Astrocyte of the hippocampus (primary cell): ENCODE measurements at regions not wholly inside any gene's neighbourhood (a gene's known extent, or its start where the extent isn't known, plus 50 kb on each side); places are given as distances from the start of the nearest gene placed in this dataset.
"Not testable (repeated sequence)": the region's sequence is repeated elsewhere in the genome, so short reads cannot be mapped to it uniquely, and the experiment has no call there.

Source experiments
- DNase-seq: peaks from one replicate; pipeline ENCODE4 v3.0.0; 2011; ENCODE audit warnings: low read depth, low spot score

DNA sequence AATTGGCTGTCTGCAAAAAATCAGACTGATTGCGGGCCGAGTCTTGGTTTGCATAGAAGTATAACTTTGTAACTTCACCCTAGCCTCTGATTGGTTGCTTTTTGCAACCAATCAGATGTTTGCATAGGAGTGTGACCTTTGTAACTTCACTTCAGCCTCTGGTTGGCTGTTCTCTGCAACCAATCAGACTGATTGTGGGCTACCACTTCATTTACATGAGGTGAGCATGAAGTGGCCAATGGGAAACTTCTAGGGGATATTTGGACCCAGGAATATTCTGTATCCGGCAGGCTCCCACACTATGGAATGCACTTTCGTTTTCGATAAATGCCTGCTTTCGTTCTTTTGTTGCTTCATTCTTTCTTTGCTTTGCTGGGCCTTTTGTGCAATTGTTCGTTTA, 667.7 kb downstream of the FAM133A start:
- not testable (repeated sequence) for DNase-seq

DNA sequence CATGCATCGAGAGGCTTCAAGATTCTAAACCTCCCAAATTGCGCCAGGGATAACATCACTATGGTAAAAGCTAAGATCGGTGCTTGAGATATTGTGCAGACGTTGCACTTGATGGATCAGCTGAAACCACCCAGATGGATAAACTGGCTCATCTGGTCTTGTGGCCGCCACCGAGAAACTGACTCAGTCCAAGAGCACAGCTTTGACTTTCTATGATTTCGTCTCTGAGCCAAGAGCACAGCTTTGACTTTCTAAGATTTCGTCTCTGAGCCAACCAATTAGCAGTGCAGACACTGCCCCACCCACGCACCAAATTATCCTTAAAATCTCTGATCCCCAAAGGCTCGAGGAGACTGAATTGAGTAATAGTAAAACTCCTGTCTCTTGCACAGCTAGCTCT, 687.2 kb downstream of the FAM133A start:
- DNase-seq, result no peak

DNA sequence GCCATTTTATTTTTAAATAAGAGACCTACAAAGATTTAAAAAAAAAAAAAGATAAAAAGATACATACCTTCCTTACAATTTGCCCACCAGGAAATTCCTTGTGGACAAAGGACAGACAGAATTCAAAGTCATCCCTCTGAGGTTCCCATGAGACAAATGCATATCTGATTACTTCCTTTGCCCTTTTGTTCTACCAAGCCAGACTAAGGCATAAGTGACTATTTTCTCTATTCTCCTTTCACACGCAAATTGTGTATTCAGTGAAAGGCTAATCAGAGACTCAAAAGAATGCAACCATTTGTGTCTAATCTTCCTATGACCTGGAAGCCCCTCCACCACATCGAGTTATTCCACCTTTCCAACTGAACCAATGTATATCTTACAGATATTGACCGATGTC, 691.7 kb downstream of the FAM133A start:
- DNase-seq, result no peak

DNA sequence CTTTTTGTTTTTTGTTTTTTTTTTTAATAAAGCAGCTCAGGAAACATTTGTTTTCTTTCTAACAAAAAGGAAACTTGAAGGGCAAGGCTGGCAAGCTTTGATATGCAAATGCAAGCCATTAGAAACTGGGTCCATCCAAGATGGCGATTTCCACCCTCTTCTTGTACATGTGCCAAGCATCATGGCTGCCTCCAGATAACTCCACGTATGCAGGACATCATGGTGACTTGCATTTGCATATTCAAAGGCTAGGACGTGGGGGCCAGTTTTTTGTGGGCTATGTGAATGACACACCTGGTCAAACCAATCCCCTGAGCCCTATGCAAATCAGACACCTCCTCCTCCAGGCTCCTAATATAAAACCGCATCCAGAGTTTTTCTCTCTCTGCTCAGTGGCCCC, 692.6 kb downstream of the FAM133A start:
- no peak for DNase-seq

DNA sequence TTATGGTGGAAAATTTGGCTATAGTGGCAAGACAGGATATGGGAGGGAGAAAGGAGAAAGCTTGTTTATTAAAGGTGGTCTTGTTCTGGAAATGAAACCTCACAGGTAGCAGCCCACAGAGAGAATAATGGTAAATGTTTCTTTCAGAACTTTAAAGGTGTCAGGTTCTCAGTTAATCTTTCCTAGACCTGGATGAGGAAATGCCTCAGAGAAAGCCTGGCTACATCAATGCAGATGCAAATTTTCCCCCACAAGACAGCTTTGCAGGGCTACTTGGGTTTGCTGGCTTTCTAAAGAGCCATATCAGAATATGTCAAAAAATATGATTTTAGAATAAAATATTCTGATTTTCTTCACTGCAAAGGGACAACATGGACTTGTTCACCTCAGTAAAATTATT, 715.0 kb downstream of the FAM133A start:
- no peak for DNase-seq

DNA sequence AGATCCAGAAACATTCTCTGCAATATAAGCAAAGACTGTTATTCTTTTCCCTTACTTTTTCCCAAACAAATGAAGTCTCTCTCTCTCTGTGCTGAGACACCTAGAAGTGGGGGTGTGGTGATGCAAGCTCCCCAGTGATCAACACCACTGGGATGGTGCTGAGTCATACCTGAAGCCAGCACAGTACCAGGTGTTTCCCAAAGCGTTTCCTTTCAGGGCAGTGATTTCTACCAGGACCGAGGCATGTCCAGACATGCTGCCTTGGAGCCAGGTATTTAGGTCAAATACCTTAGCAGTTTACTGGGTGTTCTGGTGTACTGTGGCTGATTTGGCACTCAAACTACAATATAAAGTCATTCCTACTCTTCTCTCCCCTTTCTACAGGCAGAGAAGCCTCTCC, 726.5 kb downstream of the FAM133A start:
- no peak for DNase-seq

DNA sequence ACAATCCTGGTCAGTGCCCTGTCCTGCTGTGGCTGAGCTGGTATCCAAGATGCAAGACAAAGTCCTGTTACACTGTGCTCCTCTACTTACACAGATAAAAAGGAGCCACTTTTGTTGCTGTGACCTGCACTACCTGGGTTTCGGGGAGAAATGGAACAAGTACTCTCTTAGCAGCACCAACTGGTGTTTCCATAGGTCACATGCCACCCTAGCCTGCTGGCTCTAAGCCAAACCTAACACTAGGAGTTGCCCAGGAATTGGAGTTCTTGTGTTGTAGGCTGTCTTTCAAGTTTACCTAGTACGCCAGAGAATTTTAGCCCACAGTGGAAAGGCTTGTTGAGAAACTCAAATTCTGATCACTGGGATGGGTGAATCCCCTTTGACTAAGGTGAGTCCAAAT, 727.4 kb downstream of the FAM133A start:
- DNase-seq, result no peak

DNA sequence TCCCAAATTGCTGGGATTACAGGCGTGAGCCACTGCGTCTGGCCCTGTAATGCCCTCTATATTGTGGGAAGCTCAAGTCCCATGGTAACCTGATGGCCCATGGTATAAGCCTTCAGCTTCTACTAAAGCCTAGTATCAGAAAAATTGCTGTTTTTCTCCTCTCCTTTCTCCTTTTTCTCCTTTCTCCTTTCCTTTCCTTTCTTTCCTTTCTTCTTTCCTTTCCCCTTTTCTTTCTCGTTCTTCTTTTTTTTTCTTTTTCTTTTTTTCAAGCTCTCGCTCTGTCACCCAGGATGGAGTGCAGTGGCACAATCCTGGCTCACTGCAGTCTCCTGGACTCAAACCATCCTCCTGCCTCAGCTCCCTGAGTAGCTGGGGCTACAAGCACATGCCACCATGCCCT, 740.7 kb downstream of the FAM133A start:
- DNase-seq, result no peak

DNA sequence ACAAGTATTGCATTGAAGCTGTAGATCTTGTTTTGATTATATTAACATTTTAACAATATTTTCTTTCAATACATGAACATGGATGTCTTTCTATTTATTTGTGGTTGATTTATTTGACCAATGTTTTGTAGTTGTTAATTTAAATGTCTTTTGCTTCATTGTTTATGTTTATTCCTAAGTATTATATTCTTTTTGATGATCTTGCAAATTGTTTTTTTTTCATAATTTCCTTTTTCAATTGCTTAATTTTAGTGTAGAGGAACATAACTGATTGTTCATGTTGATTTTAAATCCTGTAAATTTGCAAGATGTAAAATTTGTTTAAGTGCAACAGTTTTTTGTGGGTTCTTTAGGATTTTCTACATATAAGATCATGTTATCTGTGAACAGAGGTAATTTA, 744.1 kb downstream of the FAM133A start:
- DNase-seq, result no peak

DNA sequence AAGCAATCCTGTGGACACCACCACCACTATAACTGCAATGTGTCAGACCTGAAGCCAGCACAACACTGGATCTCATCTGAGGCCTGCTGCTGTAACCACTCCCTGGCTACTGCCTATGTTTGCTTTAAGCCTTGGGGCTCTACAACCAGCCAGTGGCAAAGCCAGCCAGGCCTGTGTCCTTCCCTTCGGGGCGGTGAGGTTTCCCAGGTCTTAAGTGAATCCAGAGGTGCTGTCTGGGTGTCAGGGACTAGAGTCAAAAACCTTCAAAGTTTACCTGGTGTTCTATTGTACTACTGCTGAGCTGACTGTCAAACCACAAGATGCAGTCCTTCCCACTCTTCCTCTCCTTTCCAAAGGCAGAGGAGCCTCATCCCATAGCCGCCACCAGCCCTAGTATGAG, 750.5 kb downstream of the FAM133A start:
- DNase-seq, result no peak

DNA sequence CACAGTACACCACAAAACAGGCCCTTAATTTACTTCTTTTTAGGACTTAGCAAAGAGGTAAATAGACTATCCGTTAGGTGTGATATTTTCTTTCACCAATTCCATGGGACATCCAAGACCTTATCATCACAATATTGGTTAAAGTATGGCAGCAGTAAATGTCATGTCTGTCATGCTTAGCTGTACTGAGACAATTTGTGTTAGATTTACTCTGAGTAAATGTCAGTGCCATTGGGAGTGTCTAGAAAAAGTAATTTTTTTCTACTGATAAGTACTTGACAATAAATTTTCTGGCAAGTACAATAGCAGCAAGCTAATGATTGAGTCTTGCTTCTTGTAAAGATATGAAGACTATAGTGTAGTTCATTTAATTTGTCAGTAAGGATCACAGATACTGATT, 756.1 kb downstream of the FAM133A start:
- no peak for DNase-seq

DNA sequence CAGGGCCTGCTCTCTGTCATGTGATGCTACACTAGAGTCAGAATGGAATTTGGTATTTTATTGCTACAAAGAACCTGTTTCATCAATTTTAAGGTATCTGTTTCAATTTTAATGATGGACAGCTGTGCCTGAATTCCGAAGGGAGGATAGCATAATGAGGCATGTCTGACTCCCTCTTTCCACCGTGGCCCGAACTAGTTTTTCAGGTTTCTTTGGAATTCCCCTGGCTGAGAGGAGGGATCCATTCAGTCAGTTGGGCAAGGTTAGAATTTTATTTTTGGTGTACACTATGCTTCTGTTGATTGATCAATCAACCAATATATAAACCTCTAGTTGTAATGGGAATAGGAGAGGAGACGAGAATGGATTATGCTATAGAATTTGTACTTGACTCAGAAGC, 761.8 kb downstream of the FAM133A start:
- DNase-seq, result no peak

DNA sequence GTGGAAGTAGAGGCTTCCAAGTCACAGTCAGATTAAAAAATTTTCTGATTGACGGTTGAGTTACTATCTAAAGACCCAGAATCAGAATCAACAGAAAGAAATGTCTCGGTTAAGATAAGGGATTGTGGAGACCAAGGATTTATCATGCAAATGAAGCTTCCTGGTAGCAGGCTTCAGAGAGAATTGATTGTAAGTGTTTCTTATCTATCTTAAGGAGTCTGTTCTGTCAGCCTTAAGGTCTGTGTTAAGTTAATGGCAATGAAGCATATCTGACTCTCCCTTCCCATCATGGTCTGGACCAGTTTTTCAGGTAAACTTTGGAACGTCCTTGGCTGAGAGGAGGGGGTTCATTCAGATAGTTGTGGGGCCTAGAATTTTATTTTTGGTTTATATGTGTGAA, 780.2 kb downstream of the FAM133A start:
- DNase-seq, result no peak

DNA sequence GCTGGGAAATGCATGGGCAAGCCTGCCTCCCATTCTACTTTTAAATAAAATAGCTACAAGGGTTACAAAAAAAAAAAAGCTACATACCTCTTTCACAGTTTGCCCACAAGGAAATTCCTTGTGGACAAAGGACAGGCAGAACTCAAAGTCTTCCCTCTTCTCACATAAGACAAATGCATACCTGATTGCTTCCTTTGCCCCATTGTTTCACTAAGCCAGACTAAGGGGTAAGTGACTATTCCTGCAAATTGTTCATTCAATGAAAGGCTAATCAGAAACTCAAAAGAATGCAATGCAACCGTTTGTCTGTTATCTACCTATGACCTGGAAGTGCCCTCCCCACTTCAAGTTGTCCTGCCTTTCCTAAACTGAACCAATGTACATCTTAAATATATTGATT, 780.6 kb downstream of the FAM133A start:
- DNase-seq, result no peak

DNA sequence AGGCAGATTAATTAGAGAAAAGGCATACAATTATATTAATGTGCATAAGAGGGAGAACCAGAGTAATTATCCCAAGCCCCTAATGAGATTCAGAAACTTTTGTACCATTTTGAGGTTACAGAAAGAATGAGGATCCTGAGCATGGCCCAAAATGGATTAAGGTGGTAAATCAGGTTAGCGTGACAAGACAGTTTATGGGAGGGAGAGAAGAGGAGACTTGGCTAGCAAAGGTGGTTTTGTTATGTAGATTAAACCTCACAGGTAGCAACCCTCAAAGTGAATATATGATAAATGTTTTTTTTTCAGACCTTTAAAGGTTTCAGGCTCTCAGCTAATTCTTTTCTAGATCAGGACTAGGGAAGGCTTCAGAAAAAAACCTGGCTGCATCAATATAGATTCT, 781.8 kb downstream of the FAM133A start:
- DNase-seq, result no peak

DNA sequence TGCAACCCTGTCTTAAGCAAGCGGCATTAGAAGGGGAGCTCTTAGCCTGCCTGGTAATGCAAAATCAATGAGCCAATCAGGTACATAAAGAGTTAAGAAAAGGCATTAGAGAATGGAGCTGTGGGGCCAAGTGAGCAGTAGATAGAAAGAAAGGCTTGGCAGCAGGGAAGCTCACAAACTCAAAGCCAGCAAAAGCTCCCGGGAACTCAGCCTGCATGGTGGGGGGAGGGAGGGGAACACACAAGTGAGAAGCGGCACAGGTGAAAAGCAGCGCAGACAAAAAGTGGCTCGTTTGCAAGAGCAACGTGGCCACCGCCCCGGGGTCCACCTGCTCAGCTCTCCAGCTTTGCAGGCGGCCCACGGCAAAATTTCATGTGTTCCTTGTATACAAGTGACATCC, 818.5 kb downstream of the FAM133A start:
- DNase-seq, result no peak

DNA sequence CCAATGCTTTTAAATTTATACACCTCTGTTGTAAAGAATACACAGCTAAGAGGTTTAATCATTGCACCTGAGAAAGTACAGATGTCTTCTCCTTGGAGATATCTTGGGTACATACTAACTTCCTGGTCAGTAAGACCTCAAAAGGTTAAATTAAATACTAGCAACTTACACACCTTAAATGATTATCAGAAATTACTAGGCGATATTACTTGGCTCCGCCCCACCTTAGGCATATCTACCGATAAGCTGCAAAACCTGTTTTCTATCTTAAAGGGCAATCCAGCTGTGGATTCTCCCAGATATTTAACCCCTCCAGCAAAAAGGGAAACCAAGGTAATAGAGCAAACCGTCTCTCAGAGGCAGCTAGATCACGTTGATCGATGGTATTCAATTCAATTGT, 819.4 kb downstream of the FAM133A start:
- no peak for DNase-seq

DNA sequence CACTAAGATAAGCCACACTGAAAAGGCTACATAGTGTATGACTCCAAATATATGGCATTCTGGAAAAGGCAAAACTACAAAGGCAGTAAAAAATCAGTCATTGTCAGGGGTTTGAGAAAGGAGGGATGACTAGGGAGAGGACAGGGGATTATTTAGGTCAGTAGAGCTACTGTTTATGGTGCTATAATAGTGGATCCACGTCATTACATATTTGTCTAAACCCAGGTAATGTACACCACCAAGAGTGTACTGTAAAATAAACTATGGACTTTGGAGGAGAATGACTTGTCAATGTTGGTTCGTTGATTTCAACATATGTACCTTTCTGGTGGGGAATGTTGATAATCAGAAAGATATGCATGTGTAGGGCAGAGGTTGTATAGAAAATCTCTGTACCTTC, 837.6 kb downstream of the FAM133A start:
- no peak for DNase-seq

DNA sequence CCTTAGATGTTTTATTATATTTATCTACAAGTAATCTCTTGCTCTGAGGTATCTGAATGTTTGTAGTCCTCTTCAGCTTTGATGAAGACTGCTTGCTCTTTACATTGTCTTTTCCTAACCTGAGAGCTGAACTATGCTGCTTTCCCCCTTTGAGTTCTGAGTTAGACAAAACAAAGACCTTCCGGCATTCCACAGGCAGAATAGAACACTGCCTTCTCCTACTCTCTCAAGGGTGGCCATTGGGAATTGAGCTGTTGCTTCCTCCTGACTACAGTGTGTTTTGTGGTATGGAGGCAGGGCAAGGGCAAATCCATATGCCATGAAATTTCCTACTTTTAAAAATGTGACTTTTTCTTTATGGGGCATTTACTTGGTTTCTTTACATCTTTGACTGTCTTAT, 841.0 kb downstream of the FAM133A start:
- no peak for DNase-seq

DNA sequence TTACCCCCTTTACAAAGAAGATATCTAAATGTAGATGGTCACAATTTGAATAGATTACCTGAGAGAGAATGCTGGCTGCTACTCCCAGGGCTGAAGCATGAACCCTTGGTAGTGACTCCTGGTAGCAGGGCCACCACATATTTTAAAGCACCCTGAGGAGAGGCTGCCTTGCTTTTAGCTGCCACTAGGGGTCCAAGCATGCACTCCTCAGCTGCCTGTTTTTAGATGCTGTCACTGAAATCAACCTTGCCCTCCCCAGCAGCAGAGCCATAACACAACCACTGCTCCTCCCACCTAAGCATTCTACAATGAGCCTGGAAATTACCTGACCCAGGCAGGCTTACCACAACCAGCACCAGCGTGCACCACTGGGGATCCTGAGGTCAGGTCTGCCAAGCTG, 850.9 kb downstream of the FAM133A start:
- no peak for DNase-seq

DNA sequence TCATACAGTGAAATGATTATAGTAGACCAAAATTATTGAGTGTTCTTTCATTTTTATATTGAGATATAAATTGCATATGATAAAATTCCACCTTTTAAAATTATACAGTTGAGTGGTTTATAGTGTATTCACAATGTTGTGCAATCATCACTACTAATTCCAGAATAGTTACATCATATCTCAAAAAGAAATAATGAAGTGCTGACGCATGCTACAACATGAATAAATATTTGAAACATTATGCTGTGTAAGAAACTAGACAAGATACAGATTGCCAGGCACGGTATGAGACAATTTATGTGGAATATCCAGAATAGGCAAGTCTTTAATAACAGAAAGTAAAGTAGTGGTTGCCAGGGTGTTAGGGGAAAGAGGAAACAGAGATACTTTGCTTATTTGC, 871.7 kb downstream of the FAM133A start:
- DNase-seq, result no peak

DNA sequence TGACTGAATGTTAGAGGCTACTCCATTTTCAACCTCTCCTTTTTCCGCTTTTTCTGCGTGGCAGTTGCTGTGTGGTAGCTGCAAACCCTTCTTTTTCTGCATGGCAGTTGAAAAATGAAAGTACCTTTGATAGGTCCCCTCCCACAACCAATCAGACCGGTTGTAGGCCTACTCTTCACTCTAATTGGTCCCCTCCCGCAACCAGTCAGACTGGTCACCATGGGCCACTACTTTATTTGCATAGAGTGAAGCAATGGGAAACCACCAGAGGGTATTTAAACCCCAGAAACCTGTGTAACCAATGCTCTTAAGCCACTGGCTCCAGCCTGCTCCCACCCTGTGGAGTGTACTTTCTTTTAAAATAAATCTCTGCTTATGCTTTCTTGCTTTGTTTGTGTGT, 877.8 kb downstream of the FAM133A start:
- no peak for DNase-seq

DNA sequence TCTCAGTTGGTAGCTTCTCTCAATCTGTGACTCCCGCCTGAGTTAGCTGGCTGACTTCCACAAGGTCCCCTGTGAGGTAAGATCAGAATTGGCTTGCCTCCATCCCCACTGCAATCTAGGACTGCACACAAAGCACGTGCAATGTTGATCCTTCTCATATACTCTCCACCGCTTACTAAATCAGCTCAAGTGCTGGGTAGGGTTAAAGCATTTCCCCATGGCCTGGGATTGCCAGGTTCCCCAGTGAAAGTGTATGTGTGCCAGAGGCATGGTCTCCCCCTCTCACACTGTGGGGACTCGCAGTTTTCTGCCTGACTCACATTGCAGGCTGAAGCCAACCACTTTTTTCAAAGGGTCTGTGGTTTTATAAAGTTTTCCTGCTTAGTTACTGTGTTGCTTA, 886.9 kb downstream of the FAM133A start:
- no peak for DNase-seq

DNA sequence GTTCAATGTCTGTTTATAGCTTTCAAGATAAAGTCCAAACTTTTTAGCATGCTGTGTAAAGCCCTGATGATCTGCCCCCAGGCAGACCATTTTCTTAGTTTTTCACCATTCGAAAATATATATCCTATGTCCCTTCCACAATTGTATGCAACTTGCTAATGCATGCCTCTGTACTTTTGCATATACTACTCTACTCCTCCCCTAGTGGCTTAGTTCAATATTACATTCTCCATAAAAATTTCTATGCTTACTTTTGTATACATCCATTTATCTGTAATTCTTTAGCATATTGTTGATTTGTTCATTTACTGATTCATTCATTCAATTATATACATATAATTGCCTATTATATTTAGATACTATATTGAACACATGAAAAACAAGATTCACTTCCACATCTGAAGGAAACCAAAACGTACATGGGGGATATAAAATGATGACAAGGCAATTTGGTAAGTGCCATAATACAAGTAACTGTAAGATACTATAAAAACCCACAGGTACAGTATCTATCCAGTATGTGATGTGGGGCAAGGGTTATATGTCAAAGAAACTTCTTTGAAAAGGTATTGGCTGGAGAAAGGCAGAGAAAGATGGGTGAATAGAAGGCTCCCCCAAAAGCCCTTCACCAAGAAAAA, 902.5 kb downstream of the FAM133A start:
- DNase-seq, result no peak

DNA sequence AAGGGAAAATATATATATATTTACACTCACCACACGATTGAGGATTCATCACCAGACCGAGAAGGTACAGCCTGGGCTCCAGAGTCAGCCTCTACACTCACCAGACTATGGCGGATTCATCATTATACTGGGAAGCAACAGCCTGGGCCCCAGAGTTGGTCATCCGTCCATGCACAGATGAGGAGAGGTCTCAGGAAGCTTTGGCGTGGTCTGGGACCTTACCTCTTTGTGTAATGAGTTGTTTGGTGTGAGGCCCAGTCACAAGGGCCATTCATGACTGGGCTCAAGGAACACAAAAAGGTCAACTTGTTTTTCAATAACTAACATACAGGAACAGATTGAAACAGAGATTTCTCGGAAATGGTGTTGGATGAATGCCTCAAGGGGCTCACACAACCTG, 926.1 kb downstream of the FAM133A start:
- no peak for DNase-seq
